ENCODE measurements at regions not wholly inside any gene's neighbourhood (a gene's known extent, or its start where the extent isn't known, plus 50 kb on each side); places are given as distances from the start of the nearest gene placed in this dataset.

GRCh38 chr7:115297656-115298055 is 375.8 kb downstream of the MDFIC start:
- TF ChIP-seq EZH2 (IDR thresholded peaks at IDR 0.05; ENCODE audit: low read depth, unreplicated experiment) = no peak
- TF ChIP-seq CTCF (conservative IDR thresholded peaks at IDR 0.05; ENCODE audit: low read depth in 2 of 2) = no peak
- TF ChIP-seq POLR2AphosphoS5 (IDR thresholded peaks at IDR 0.05; ENCODE audit: low read depth) = no peak
- TF ChIP-seq CREB1 (CRISPR knock-in tag; IDR thresholded peaks at IDR 0.05; ENCODE audit: low read depth) = no peak
- no peak for TF ChIP-seq REST (IDR thresholded peaks at IDR 0.05; ENCODE audit: unreplicated experiment)
- TF ChIP-seq ETS1 (IDR thresholded peaks at IDR 0.05) = no peak
- no peak for TF ChIP-seq EZH2phosphoT487 (IDR thresholded peaks at IDR 0.05; ENCODE audit: unreplicated experiment)
- no peak for TF ChIP-seq STAT1 (IDR thresholded peaks at IDR 0.05; ENCODE audit: unreplicated experiment)
- no peak for TF ChIP-seq JUNB (IDR thresholded peaks at IDR 0.05; ENCODE audit: unreplicated experiment)
- no peak for TF ChIP-seq ZNF331 (CRISPR knock-in tag; IDR thresholded peaks at IDR 0.05; ENCODE audit: low read depth)
- no peak for TF ChIP-seq ZNF114 (CRISPR knock-in tag; IDR thresholded peaks at IDR 0.05)
- no peak for TF ChIP-seq ZNF462 (CRISPR knock-in tag; IDR thresholded peaks at IDR 0.05)
